ENCODE measurements at regions not wholly inside any gene's neighbourhood (a gene's known extent, or its start where the extent isn't known, plus 50 kb on each side); places are given as distances from the start of the nearest gene placed in this dataset.

- no peak overlapping the region for H3K27ac ChIP-seq
- no peak for TF ChIP-seq CTCF (conservative IDR thresholded peaks at IDR 0.05)
- TF ChIP-seq ZFX (IDR thresholded peaks at IDR 0.05) = no peak
These were observed 457.2 kb upstream of the SPANXN1 start for GRCh38 chrX:144790148-144790547.

GRCh38 chrX:144791298-144791697, 456.0 kb upstream of the SPANXN1 start:
- TF ChIP-seq ZFX (IDR thresholded peaks at IDR 0.05) (no peak), CTCF (conservative IDR thresholded peaks at IDR 0.05) (no peak)
- H3K27ac ChIP-seq = no peak overlapping the region

GRCh38 chrX:144798972-144799371, 448.3 kb upstream of the SPANXN1 start:
- no peak for TF ChIP-seq CTCF (conservative IDR thresholded peaks at IDR 0.05)
- no peak overlapping the region for H3K27ac ChIP-seq

- TF ChIP-seq CTCF (conservative IDR thresholded peaks at IDR 0.05) (no peak), ZFX (IDR thresholded peaks at IDR 0.05) (no peak)
- H3K27ac ChIP-seq = no peak overlapping the region
These were observed 445.5 kb upstream of the SPANXN1 start for GRCh38 chrX:144801786-144802185.

- TF ChIP-seq ZFX (IDR thresholded peaks at IDR 0.05) = no peak
- TF ChIP-seq CTCF (conservative IDR thresholded peaks at IDR 0.05) = no peak
- H3K27ac ChIP-seq = no peak overlapping the region
These were observed 438.3 kb upstream of the SPANXN1 start for GRCh38 chrX:144809025-144809424.

- TF ChIP-seq CTCF (conservative IDR thresholded peaks at IDR 0.05) (no peak), ZFX (IDR thresholded peaks at IDR 0.05) (no peak)
- H3K27ac ChIP-seq = no peak overlapping the region
These were observed 436.8 kb upstream of the SPANXN1 start for GRCh38 chrX:144810539-144810938.

GRCh38 chrX:144819406-144819805, 427.9 kb upstream of the SPANXN1 start:
- TF ChIP-seq CTCF (conservative IDR thresholded peaks at IDR 0.05) (no peak), ZFX (IDR thresholded peaks at IDR 0.05) (no peak)
- H3K27ac ChIP-seq = no peak overlapping the region

Data from C4-2B (cell line).